CD4-positive, alpha-beta T cell (primary cell): ENCODE measurements at regions not wholly inside any gene's neighbourhood (a gene's known extent, or its start where the extent isn't known, plus 50 kb on each side); places are given as distances from the start of the nearest gene placed in this dataset.

Experiments
- ATAC-seq: fragments of 200-7000 bp; cut with Tn5 transposase; one replicate; pipeline ENCODE4 v1.10.0; 2022; ENCODE audit warnings: mild to moderate bottlenecking; ENCODE audit not compliant: poor library complexity
- CTCF ChIA-PET: fragments of 350-600 bp; sonication (Branson Sonifier 250); formaldehyde crosslinking; loops from one replicate; lab custom pipeline; 2021; ENCODE audit warnings: antibody characterized with exemption, inconsistent platforms; lab: Charles Lee
- POLR2A ChIA-PET: fragments of 350-600 bp; sonication (Branson Sonifier 250); formaldehyde crosslinking; loops from one replicate; lab custom pipeline; 2021; ENCODE audit warnings: antibody characterized with exemption, inconsistent platforms; lab: Charles Lee
- DNase-seq, 14 experiments: peaks; one replicate each; pipeline ENCODE4 v3.0.0-alpha.2; 2013 to 2020; ENCODE audit warnings: mixed read lengths in 2 of 14
- H3K27ac ChIP-seq, 2 donors: one replicate each; pipeline versions ENCODE4 v1.5.1 to v1.7.0; 2013; ENCODE audit warnings: low read length in 2 of 2, low read depth in 1 of 2, mild to moderate bottlenecking in 1 of 2
- H3K27me3 ChIP-seq, 2 experiments: 1 replicate in 1 of 2; 2 replicates in 1 of 2; pipeline versions ENCODE4 v1.6.1 to v1.7.0; 2013; ENCODE audit warnings: low read length in 2 of 2, control low read depth in 1 of 2, mild to moderate bottlenecking in 1 of 2, moderate library complexity in 1 of 2; ENCODE audit not compliant: insufficient read depth in 2 of 2, control insufficient read depth in 1 of 2
- H3K36me3 ChIP-seq: one replicate; pipeline ENCODE4 v1.6.1; 2013; ENCODE audit warnings: low read length, control low read depth; ENCODE audit not compliant: insufficient read depth
- H3K4me1 ChIP-seq: one replicate; pipeline ENCODE4 v1.6.1; 2013; ENCODE audit warnings: low read length, control low read depth; ENCODE audit not compliant: insufficient read depth
- H3K4me3 ChIP-seq: one replicate; pipeline ENCODE4 v1.5.1; 2013; ENCODE audit warnings: mild to moderate bottlenecking, low read length, moderate library complexity
- H3K9me3 ChIP-seq, 2 experiments: 1 replicate in 1 of 2; 2 replicates in 1 of 2; pipeline versions ENCODE4 v1.6.1 to v1.7.0; 2013; ENCODE audit warnings: low read length in 2 of 2, mild to moderate bottlenecking in 2 of 2, control low read depth in 1 of 2, moderate library complexity in 1 of 2; ENCODE audit not compliant: control insufficient read depth in 1 of 2, insufficient read depth in 1 of 2
- H3K27ac Mint-ChIP-seq: one replicate; pipeline ENCODE4 v1.8.0; 2020; ENCODE audit warnings: mixed read lengths
- H3K27me3 Mint-ChIP-seq: one replicate; pipeline ENCODE4 v1.8.0; 2021; ENCODE audit warnings: mixed read lengths
- H3K36me3 Mint-ChIP-seq: one replicate; pipeline ENCODE4 v1.8.0; 2021; ENCODE audit warnings: low read depth, mixed read lengths
- H3K4me1 Mint-ChIP-seq: one replicate; pipeline ENCODE4 v1.8.0; 2021; ENCODE audit warnings: low read depth, mixed read lengths
- H3K4me3 Mint-ChIP-seq: one replicate; pipeline ENCODE4 v1.8.0; 2020; ENCODE audit warnings: mild to moderate bottlenecking, mixed read lengths
- H3K9me3 Mint-ChIP-seq: one replicate; pipeline ENCODE4 v1.8.0; 2020; ENCODE audit warnings: mixed read lengths
- CTCF ChIP-seq: fragments of 200-600 bp; IDR thresholded peaks from one replicate; pipeline ENCODE4 v1.8.0; 2022; ENCODE audit warnings: antibody characterized with exemption, mild to moderate bottlenecking
- intact Hi-C, 2 experiments: fragments of 100-400 bp; cut with DNase I in 1 of 2; cut with micrococcal nuclease in 1 of 2; formaldehyde crosslinking; loops; one replicate each; pipeline versions ENCODE4 v1.15.1 to v1.9.0; 2023 to 2025; cut with DNase I, micrococcal nuclease

DNA sequence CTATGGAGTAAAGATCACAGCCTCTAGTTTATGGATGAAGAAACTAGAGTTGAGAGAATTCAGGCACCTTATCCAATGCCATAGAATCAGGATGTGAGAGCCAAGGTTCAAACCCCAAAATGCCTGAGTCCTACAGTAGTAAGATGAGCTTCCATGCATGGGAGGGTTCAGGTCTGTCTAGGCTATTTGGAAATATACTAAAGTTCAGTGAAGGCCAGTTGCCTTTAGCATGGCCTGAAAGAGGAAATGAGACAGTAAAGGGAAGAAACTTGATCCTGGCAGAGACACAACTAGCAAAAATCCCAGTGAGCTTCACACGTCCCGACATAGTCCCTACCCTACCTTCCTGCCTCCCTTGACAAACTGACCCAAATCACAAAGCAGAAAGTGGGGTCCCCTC, 317.0 kb downstream of the RASEF start:
- Histone ChIP-seq H3K9me3 (peaks cover 0 to 7% of the 10 kb centered on the region in 2 experiments), H3K36me3 (no peaks in the 10 kb centered on the region), H3K4me3 (no peak overlapping the region), H3K4me1 (no peaks in the 10 kb centered on the region), H3K27me3 (no peaks in the 10 kb centered on the region), H3K27ac (no peak overlapping the region)
- no peak overlapping the region for H3K27ac Mint-ChIP-seq
- no peaks in the 10 kb centered on the region for H3K36me3 Mint-ChIP-seq
- DNase-seq = no peak
- H3K4me3 Mint-ChIP-seq = no peak overlapping the region
- H3K27me3 Mint-ChIP-seq = no peaks in the 10 kb centered on the region
- POLR2A ChIA-PET = no interaction called here
- H3K9me3 Mint-ChIP-seq = no peaks in the 10 kb centered on the region
- no peaks in the 10 kb centered on the region for H3K4me1 Mint-ChIP-seq
- no peak for TF ChIP-seq CTCF
- intact Hi-C loops = no loop called here
- no peak for ATAC-seq
- CTCF ChIA-PET = no interaction called here

DNA sequence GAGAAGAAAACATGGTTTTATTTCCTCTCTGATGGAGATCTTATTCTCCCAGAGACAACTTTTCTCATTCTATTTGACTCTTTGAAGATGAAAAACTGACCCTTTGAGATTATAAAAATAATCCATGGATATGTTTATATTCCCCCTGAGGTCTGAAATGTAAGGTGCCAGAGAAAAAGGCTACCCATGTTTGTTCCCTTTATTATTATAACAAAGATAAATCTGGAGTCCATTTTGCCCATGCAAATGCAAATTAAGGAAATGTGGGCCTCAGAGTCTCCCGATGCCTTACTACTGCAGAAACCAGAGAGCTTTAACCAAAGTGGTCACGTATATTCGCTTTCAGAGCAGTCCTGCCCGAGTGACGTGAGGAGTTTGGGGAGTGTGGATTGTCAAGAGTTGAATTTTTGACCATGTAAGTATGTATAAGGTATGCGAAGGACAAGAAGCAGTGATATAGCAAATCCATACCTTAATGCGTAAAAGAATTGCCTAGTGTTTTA, 312.5 kb downstream of the RASEF start:
- ChIA-PET POLR2A (no interaction called here), CTCF (no interaction called here)
- H3K4me3 ChIP-seq = no peak overlapping the region
- no peaks in the 10 kb centered on the region for H3K36me3 ChIP-seq
- H3K27me3 Mint-ChIP-seq = no peaks in the 10 kb centered on the region
- ATAC-seq = no peak
- H3K4me1 ChIP-seq = no peaks in the 10 kb centered on the region
- H3K36me3 Mint-ChIP-seq = no peaks in the 10 kb centered on the region
- H3K9me3 ChIP-seq = peaks cover 0 to 7% of the 10 kb centered on the region in 2 experiments
- no peak overlapping the region for H3K27ac ChIP-seq
- intact Hi-C loops = no loop called here
- no peak for TF ChIP-seq CTCF
- no peaks in the 10 kb centered on the region for H3K9me3 Mint-ChIP-seq
- DNase-seq = no peak
- H3K27ac Mint-ChIP-seq = no peak overlapping the region
- H3K4me1 Mint-ChIP-seq = no peaks in the 10 kb centered on the region
- no peaks in the 10 kb centered on the region for H3K27me3 ChIP-seq
- no peak overlapping the region for H3K4me3 Mint-ChIP-seq

GRCh38 chr9:82757924-82758323, 305.0 kb downstream of the RASEF start:
- H3K27me3 Mint-ChIP-seq = no peaks in the 10 kb centered on the region
- no peak for TF ChIP-seq CTCF
- H3K27ac Mint-ChIP-seq = no peak overlapping the region
- Histone ChIP-seq H3K27ac (no peak overlapping the region), H3K9me3 (peaks cover 0 to 3% of the 10 kb centered on the region in 2 experiments), H3K4me1 (no peaks in the 10 kb centered on the region), H3K4me3 (no peak overlapping the region), H3K27me3 (no peaks in the 10 kb centered on the region), H3K36me3 (no peaks in the 10 kb centered on the region)
- no peak for DNase-seq
- intact Hi-C loops = no loop called here
- no peaks in the 10 kb centered on the region for H3K9me3 Mint-ChIP-seq
- no peaks in the 10 kb centered on the region for H3K4me1 Mint-ChIP-seq
- no peaks in the 10 kb centered on the region for H3K36me3 Mint-ChIP-seq
- POLR2A ChIA-PET = no interaction called here
- H3K4me3 Mint-ChIP-seq = no peak overlapping the region
- ATAC-seq = no peak
- CTCF ChIA-PET = no interaction called here
